NB4 (cell line): ENCODE measurements at regions not wholly inside any gene's neighbourhood (a gene's known extent, or its start where the extent isn't known, plus 50 kb on each side); places are given as distances from the start of the nearest gene placed in this dataset.

Experiments
- CTCF ChIP-seq: IDR thresholded peaks from one replicate; pipeline ENCODE4 v1.5.1; 2012; ENCODE audit warnings: low read depth, low read length
- MAX ChIP-seq: IDR thresholded peaks from 2 replicates; pipeline ENCODE4 v1.6.1; 2011; ENCODE audit warnings: low read depth, low read length
- MYC ChIP-seq: IDR thresholded peaks from 2 replicates; pipeline ENCODE4 v1.6.1; 2011; ENCODE audit warnings: low read depth, low read length
- POLR2A ChIP-seq: IDR thresholded peaks from 2 replicates; pipeline ENCODE4 v1.6.1; 2011; ENCODE audit warnings: mild to moderate bottlenecking; ENCODE audit not compliant: insufficient read length; ENCODE audit errors: extremely low read depth

DNA sequence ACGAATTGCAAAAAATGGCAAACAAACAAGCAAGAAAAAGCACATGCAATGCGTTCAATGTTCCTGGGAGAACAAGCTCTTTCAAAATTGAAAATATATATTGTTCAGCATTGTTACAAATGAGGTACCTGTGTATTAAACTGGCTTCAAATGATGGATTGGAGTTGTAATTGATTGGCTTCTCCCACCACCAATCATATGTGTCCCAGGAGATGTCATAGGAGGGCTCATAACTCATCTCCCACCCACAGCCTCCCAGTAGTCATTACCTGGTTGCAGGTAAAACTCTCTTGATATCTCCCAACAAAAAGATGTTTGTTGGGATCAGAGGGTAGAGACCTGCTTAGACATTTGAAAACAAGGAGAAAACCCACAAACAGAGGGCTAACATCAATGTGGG is 302.9 kb downstream of the BAMBI start:
- TF ChIP-seq CTCF (no peak), POLR2A (no peak), MYC (no peak), MAX (no peak)
